SU-DHL-6 (cell line): ENCODE measurements at regions not wholly inside any gene's neighbourhood (a gene's known extent, or its start where the extent isn't known, plus 50 kb on each side); places are given as distances from the start of the nearest gene placed in this dataset.

ENCODE experiments used
- H2AFZ ChIP-seq: fragments of 200-600 bp; sonication (generic); 2 replicates; pipeline ENCODE4 v1.6.1; 2014; ENCODE audit warnings: low read depth, mild to moderate bottlenecking, moderate library complexity, mixed read lengths, antibody characterized with exemption, low read length; ENCODE audit not compliant: severe bottlenecking
- H3F3A ChIP-seq: fragments of 200-600 bp; shearing (Covaris generic); 2 replicates; pipeline ENCODE4 v1.6.0; 2016; ENCODE audit warnings: antibody characterized with exemption, mild to moderate bottlenecking; ENCODE audit not compliant: insufficient read depth
- H3K27ac ChIP-seq: fragments of 200-600 bp; sonication (generic); 2 replicates; pipeline ENCODE4 v1.5.1; 2016; ENCODE audit warnings: low read depth, mild to moderate bottlenecking, low read length, moderate library complexity, mixed read lengths
- H3K27me3 ChIP-seq: fragments of 200-600 bp; sonication (generic), shearing (Covaris generic); 2 replicates; pipeline ENCODE4 v1.6.0; 2014; ENCODE audit warnings: mild to moderate bottlenecking, low read length
- H3K36me3 ChIP-seq: fragments of 200-600 bp; sonication (generic); 2 replicates; pipeline ENCODE4 v1.6.1; 2014; ENCODE audit warnings: mild to moderate bottlenecking, low read length, mixed read lengths
- H3K4me2 ChIP-seq: fragments of 300-600, 200-600 bp; shearing (Covaris generic), sonication (generic); 2 replicates; pipeline ENCODE4 v1.6.0; 2014; ENCODE audit warnings: low read length, low read depth, mild to moderate bottlenecking; ENCODE audit not compliant: poor library complexity, severe bottlenecking
- H3K4me3 ChIP-seq: fragments of 200-600 bp; sonication (generic); 2 replicates; pipeline ENCODE4 v1.5.1; 2014; ENCODE audit warnings: antibody characterized with exemption, low read length, mild to moderate bottlenecking, mixed read lengths; ENCODE audit not compliant: insufficient read depth, poor library complexity, severe bottlenecking
- H3K79me2 ChIP-seq: fragments of 200-600 bp; sonication (generic); 2 replicates; pipeline ENCODE4 v1.6.1; 2014; ENCODE audit warnings: mild to moderate bottlenecking, low read length, moderate library complexity; ENCODE audit not compliant: insufficient read depth
- H3K9ac ChIP-seq: fragments of 200-600 bp; sonication (generic); 2 replicates; pipeline ENCODE4 v1.7.0; 2014; ENCODE audit warnings: mild to moderate bottlenecking, low read length
- H3K9me2 ChIP-seq: fragments of 200-600 bp; sonication (generic); replicated peaks from 2 replicates; pipeline ENCODE4 v1.6.1; 2014; ENCODE audit warnings: low read length; ENCODE audit not compliant: insufficient read depth
- H3K9me3 ChIP-seq: fragments of 200-600 bp; sonication (generic); 2 replicates; pipeline ENCODE4 v1.6.1; 2014; ENCODE audit warnings: low read length, mixed read lengths; ENCODE audit not compliant: insufficient read depth
- H4K20me1 ChIP-seq: fragments of 200-600 bp; sonication (generic); 2 replicates; pipeline ENCODE4 v1.6.1; 2014; ENCODE audit warnings: low read depth, mild to moderate bottlenecking, antibody characterized with exemption, low read length, moderate library complexity, mixed read lengths
- CTCF ChIP-seq: fragments of 200-600 bp; sonication (generic); IDR thresholded peaks from one replicate; pipeline ENCODE4 v1.5.1; 2017; ENCODE audit warnings: antibody characterized with exemption, mild to moderate bottlenecking, low read length, moderate library complexity; ENCODE audit not compliant: insufficient read depth, poor library complexity, severe bottlenecking
- EZH2phosphoT487 ChIP-seq: fragments of 200-600 bp; sonication (generic), shearing (Covaris generic); conservative IDR thresholded peaks from 2 replicates; pipeline ENCODE4 v1.6.1; 2018; ENCODE audit warnings: mild to moderate bottlenecking, antibody characterized with exemption, low read length, moderate library complexity, mixed read lengths

GRCh38 chr1:119298687-119299303 is 69.8 kb upstream of the HAO2 start:
- Histone ChIP-seq H3K27me3 (no peaks in the 10 kb centered on the region), H3K9ac (no peak overlapping the region), H3K9me3 (no peaks in the 10 kb centered on the region), H3K27ac (no peak overlapping the region), H3K79me2 (no peaks in the 10 kb centered on the region), H2AFZ (no peak overlapping the region), H3K9me2 (no peaks in the 10 kb centered on the region), H3K4me3 (no peak overlapping the region), H3F3A (no peaks in the 10 kb centered on the region), H3K36me3 (no peaks in the 10 kb centered on the region), H3K4me2 (no peak overlapping the region), H4K20me1 (no peaks in the 10 kb centered on the region)
- TF ChIP-seq CTCF (no peak), EZH2phosphoT487 (no peak)

- Histone ChIP-seq H3K36me3 (no peaks in the 10 kb centered on the region), H3F3A (no peaks in the 10 kb centered on the region), H3K4me2 (no peak overlapping the region), H2AFZ (no peak overlapping the region), H4K20me1 (no peaks in the 10 kb centered on the region), H3K9me2 (no peaks in the 10 kb centered on the region), H3K27me3 (no peaks in the 10 kb centered on the region), H3K4me3 (no peak overlapping the region), H3K9ac (no peak overlapping the region), H3K79me2 (no peaks in the 10 kb centered on the region), H3K27ac (no peak overlapping the region), H3K9me3 (no peaks in the 10 kb centered on the region)
- TF ChIP-seq EZH2phosphoT487 = no peak
- TF ChIP-seq CTCF = no peak
Measured at GRCh38 chr1:119302011-119302410, 66.6 kb upstream of the HAO2 start.

GRCh38 chr1:119308130-119308700 is 60.4 kb upstream of the HAO2 start:
- Histone ChIP-seq H3K4me2 (no peak overlapping the region), H3K9ac (no peak overlapping the region), H3F3A (no peaks in the 10 kb centered on the region), H2AFZ (no peak overlapping the region), H3K27ac (no peak overlapping the region), H3K4me3 (no peak overlapping the region), H3K79me2 (no peaks in the 10 kb centered on the region), H4K20me1 (no peaks in the 10 kb centered on the region), H3K27me3 (no peaks in the 10 kb centered on the region), H3K9me2 (no peaks in the 10 kb centered on the region), H3K36me3 (no peaks in the 10 kb centered on the region), H3K9me3 (no peaks in the 10 kb centered on the region)
- TF ChIP-seq EZH2phosphoT487 = no peak
- no peak for TF ChIP-seq CTCF
